Ascending aorta (tissue), 2 donors: ENCODE measurements at regions not wholly inside any gene's neighbourhood (a gene's known extent, or its start where the extent isn't known, plus 50 kb on each side); places are given as distances from the start of the nearest gene placed in this dataset.

Source experiments
- DNase-seq, 2 donors: peaks; one replicate each; pipeline ENCODE4 v3.0.0-alpha.2; 2019; ENCODE audit warnings: low spot score in 2 of 2
- H3K27ac ChIP-seq, 2 donors: fragments of 200-600 bp; sonication (generic); one replicate each; pipeline ENCODE4 v1.5.1; 2016 to 2017; ENCODE audit warnings: mild to moderate bottlenecking in 1 of 2
- H3K27me3 ChIP-seq: fragments of 200-600 bp; sonication (generic); one replicate; pipeline ENCODE4 v1.5.1; 2017
- H3K36me3 ChIP-seq, 2 donors: fragments of 200-600 bp; sonication (generic); one replicate each; pipeline ENCODE4 v1.5.1; 2016
- H3K4me1 ChIP-seq, 2 donors: fragments of 200-600 bp; sonication (generic); one replicate each; pipeline ENCODE4 v1.5.1; 2016 to 2017; ENCODE audit warnings: mild to moderate bottlenecking in 1 of 2
- H3K4me3 ChIP-seq, 2 donors: fragments of 200-600 bp; sonication (generic); one replicate each; pipeline ENCODE4 v1.5.1; 2016 to 2017; ENCODE audit warnings: mild to moderate bottlenecking in 1 of 2
- H3K9me3 ChIP-seq, 2 donors: fragments of 200-600 bp; sonication (generic); one replicate each; pipeline ENCODE4 v1.5.1; 2016
- intact Hi-C: fragments of 100-400 bp; cut with DNase I; formaldehyde crosslinking; loops from one replicate; pipeline ENCODE4 v1.15.1; 2023
- TF ChIP-seq, protein P1 (sequence below), 3 experiments: fragments of 200-600 bp in 2 of 3; fragments of 450-650 bp in 1 of 3; sonication (generic) in 2 of 3; IDR thresholded peaks; one replicate each; pipeline ENCODE4 v1.5.1; 2016 to 2019; ENCODE audit warnings: antibody characterized with exemption in 3 of 3, mild to moderate bottlenecking in 1 of 3, moderate library complexity in 1 of 3

DNA sequence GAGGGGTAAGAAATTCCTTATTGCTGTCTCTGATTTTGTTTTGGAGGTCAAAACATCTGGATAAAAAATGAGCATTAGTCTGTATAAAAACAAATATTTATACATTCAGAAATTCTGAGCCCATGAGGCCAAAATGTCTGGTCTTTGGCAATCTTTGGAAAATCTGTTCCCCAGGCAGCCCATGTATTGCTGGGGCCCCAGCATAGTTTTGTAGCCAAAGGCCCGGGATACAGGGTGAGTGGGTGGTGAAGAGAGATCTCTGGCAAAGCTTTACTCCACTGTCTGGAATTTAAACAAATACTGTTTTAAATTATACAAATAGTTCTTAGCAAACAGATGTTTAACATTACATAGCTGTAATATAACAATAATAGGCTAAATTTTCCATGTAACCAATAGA lies 134.7 kb upstream of the GALNT17 start:
- no peaks in the 10 kb centered on the region for H3K4me1 ChIP-seq
- H3K27me3 ChIP-seq = no peaks in the 10 kb centered on the region
- DNase-seq = no peak
- H3K9me3 ChIP-seq = no peaks in the 10 kb centered on the region
- TF ChIP-seq, protein P1, sequence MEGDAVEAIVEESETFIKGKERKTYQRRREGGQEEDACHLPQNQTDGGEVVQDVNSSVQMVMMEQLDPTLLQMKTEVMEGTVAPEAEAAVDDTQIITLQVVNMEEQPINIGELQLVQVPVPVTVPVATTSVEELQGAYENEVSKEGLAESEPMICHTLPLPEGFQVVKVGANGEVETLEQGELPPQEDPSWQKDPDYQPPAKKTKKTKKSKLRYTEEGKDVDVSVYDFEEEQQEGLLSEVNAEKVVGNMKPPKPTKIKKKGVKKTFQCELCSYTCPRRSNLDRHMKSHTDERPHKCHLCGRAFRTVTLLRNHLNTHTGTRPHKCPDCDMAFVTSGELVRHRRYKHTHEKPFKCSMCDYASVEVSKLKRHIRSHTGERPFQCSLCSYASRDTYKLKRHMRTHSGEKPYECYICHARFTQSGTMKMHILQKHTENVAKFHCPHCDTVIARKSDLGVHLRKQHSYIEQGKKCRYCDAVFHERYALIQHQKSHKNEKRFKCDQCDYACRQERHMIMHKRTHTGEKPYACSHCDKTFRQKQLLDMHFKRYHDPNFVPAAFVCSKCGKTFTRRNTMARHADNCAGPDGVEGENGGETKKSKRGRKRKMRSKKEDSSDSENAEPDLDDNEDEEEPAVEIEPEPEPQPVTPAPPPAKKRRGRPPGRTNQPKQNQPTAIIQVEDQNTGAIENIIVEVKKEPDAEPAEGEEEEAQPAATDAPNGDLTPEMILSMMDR (IDR thresholded peaks at IDR 0.05) = no peak
- intact Hi-C loops = no loop called here
- no peak overlapping the region for H3K27ac ChIP-seq
- no peaks in the 10 kb centered on the region for H3K36me3 ChIP-seq
- no peak overlapping the region for H3K4me3 ChIP-seq

DNA sequence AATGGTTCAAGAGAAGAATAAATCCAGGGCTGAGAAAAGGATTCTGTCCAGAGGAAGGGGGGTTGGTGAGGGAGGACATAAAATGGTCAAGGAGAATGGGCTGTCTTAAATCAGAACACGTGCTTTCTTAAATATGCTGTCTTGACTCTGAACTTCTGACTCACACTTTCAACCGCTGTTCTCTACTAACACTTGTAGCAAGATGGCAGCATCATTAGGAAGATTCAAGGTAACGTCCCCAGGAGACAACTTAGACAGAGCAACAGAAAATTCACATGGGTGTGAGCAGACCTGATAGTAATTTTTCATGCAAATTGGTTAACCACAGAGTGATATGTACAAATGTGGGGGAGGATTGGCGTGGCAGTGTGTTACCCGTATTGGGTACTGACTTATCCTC lies 126.8 kb upstream of the GALNT17 start:
- H3K4me3 ChIP-seq = no peak overlapping the region
- H3K36me3 ChIP-seq = no peaks in the 10 kb centered on the region
- intact Hi-C loops = no loop called here
- no peak overlapping the region for H3K27ac ChIP-seq
- no peak for DNase-seq
- TF ChIP-seq, protein P1 (IDR thresholded peaks at IDR 0.05) = no peak
- peaks cover 0 to 6% of the 10 kb centered on the region in 2 donors for H3K9me3 ChIP-seq
- no peaks in the 10 kb centered on the region for H3K4me1 ChIP-seq
- no peaks in the 10 kb centered on the region for H3K27me3 ChIP-seq

DNA sequence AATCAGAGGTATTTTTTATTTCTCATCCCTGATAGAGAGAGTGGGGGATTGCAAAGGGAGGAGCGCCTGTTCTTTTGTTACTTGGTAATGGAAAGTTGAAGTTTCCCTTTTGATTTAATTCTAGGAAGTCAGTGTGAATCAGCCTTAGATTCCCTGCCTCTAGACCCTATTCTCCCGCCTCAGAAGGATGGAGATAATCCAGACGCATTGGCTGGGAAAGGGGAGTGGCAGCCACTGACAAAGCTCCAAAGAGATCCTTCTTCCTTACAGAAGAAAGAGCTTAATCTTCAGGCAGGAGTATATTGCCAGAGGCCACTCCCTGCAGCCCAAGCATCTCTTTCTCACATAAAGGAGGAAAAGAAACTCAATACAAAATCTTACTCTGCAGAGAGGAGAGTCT lies 122.3 kb upstream of the GALNT17 start:
- H3K4me1 ChIP-seq = no peaks in the 10 kb centered on the region
- intact Hi-C loops = no loop called here
- H3K9me3 ChIP-seq = no peaks in the 10 kb centered on the region
- H3K27me3 ChIP-seq = no peaks in the 10 kb centered on the region
- TF ChIP-seq, protein P1 (IDR thresholded peaks at IDR 0.05) = no peak
- no peaks in the 10 kb centered on the region for H3K36me3 ChIP-seq
- H3K27ac ChIP-seq = no peak overlapping the region
- no peak for DNase-seq
- no peak overlapping the region for H3K4me3 ChIP-seq

DNA sequence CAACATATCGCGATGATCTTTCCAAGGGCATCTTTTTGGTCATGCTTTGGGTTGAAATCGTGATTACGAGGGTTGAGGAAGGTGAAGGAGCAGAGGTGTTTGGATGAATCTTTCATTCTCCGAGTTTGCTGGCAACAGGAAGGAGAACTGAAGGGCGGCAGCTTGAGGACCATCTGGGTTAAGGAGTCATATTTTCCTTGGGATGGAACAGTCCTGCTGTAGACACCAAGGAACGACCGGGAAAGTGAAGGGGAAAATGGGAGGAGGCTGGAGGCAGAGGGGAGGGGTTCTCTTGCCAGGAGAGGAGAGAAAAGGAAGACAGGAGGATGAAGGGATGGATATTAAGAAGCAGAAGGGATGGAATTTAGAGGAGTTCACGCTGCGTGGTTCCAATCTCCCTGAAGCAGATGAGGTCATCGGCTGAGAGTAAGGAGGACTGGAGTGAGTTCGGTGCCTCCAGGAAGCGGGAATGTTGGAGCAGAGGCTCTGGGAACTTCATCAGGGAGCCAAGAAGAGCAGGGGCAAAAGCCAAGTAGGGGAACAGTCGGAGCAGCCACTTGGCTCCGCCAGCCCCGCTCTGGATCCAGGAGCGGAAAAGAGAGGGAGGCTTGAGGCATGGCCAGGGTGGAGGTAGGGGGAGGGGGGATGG lies 116.6 kb upstream of the GALNT17 start:
- TF ChIP-seq, protein P1 (IDR thresholded peaks at IDR 0.05) = no peak
- peak in 1 of 2 donors; percentile 67 for DNase-seq
- Histone ChIP-seq H3K9me3 (no peaks in the 10 kb centered on the region), H3K4me3 (no peak overlapping the region), H3K36me3 (no peaks in the 10 kb centered on the region), H3K4me1 (peaks cover 0 to 5% of the 10 kb centered on the region in 2 donors), H3K27me3 (no peaks in the 10 kb centered on the region), H3K27ac (no peak overlapping the region)
- intact Hi-C loops = no loop called here

DNA sequence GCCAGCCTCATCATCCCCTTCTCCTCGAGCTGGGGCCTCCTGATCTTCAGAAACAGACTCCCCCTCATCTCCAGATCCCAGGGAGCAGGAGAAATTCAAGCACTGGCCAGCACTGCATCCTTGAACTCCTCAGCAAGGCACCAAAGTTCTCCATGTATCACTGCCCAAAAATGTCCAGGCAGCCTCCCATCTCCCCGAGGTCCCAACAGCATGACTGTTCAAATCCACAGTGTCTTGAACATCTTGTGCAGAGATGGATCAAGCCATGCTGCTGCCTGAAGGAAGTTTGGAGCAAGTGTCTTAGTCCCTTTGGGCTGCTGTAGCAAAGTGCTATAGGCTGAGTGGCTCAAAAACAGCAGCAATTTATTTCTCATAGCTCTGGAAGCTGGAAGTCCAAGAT lies 115.5 kb upstream of the GALNT17 start:
- H3K4me1 ChIP-seq = peaks cover 0 to 5% of the 10 kb centered on the region in 2 donors
- TF ChIP-seq, protein P1 (IDR thresholded peaks at IDR 0.05) = no peak
- no peaks in the 10 kb centered on the region for H3K9me3 ChIP-seq
- no peaks in the 10 kb centered on the region for H3K27me3 ChIP-seq
- H3K4me3 ChIP-seq = no peak overlapping the region
- intact Hi-C loops = no loop called here
- H3K27ac ChIP-seq = no peak overlapping the region
- no peaks in the 10 kb centered on the region for H3K36me3 ChIP-seq
- no peak for DNase-seq

DNA sequence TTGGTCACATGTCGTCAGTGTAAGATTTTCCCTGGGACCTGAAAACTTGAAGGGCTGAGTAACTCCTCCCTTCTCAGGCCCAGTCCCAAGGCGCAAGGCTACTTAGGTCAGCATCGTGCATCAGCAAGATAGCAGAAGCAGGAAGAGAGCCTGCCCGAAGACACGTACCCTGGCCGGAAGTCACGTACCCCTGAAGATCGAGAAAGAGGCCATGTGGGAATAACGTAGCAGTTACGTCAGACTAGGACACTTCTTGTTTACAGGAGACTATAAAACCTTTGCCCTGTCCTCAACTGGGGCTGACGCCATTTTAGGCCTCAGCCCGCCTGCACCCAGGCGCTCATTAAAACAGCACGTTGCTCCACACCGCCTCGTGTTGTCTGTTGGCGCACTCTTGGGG lies 114.3 kb upstream of the GALNT17 start:
- intact Hi-C loops = no loop called here
- no peaks in the 10 kb centered on the region for H3K9me3 ChIP-seq
- H3K27me3 ChIP-seq = no peaks in the 10 kb centered on the region
- H3K4me1 ChIP-seq = peaks cover 0 to 5% of the 10 kb centered on the region in 2 donors
- no peak overlapping the region for H3K27ac ChIP-seq
- no peaks in the 10 kb centered on the region for H3K36me3 ChIP-seq
- H3K4me3 ChIP-seq = no peak overlapping the region
- no peak for DNase-seq
- TF ChIP-seq, protein P1 (IDR thresholded peaks at IDR 0.05) = no peak
